ENCODE measurements at regions not wholly inside any gene's neighbourhood (a gene's known extent, or its start where the extent isn't known, plus 50 kb on each side); places are given as distances from the start of the nearest gene placed in this dataset.
"Not testable (repeated sequence)": the region's sequence is repeated elsewhere in the genome, so short reads cannot be mapped to it uniquely, and the experiment has no call there.

- Mint-ChIP-seq H3K36me3 (no peaks in the 10 kb centered on the region), H3K27me3 (peaks cover 0 to 3% (median 0%) of the 10 kb centered on the region in 5 donors), H3K4me3 (no peak overlapping the region), H3K9me3 (no peaks in the 10 kb centered on the region), H3K27ac (no peak overlapping the region), H3K4me1 (no peaks in the 10 kb centered on the region)
- intact Hi-C loops (cut with micrococcal nuclease): no loop called here
- no peak overlapping the region for H3K27ac ChIP-seq (ENCODE audit: low read depth, low read length)
- no peaks in the 10 kb centered on the region for H3K36me3 ChIP-seq (ENCODE audit: control insufficient read depth in 2 of 3, insufficient read depth in 3 of 3, low read length in 3 of 3)
- H3K9me3 ChIP-seq (ENCODE audit: control insufficient read depth in 2 of 3, low read length in 3 of 3): no peaks in the 10 kb centered on the region
- no peak for DNase-seq
- no peak for ATAC-seq
- H3K4me3 ChIP-seq (ENCODE audit: low read length): no peak overlapping the region
- ChIA-PET POLR2A (no interaction called here), CTCF (no interaction called here)
- H3K27me3 ChIP-seq (ENCODE audit: control insufficient read depth in 2 of 2, insufficient read depth in 2 of 2, low read length in 2 of 2): no peaks in the 10 kb centered on the region
- no peaks in the 10 kb centered on the region for H3K4me1 ChIP-seq (ENCODE audit: control insufficient read depth in 2 of 2, insufficient read depth in 2 of 2, low read length in 2 of 2)
These were observed 132.6 kb downstream of the CUL2 start for GRCh38 chr10:34957531-34957930.

DNA sequence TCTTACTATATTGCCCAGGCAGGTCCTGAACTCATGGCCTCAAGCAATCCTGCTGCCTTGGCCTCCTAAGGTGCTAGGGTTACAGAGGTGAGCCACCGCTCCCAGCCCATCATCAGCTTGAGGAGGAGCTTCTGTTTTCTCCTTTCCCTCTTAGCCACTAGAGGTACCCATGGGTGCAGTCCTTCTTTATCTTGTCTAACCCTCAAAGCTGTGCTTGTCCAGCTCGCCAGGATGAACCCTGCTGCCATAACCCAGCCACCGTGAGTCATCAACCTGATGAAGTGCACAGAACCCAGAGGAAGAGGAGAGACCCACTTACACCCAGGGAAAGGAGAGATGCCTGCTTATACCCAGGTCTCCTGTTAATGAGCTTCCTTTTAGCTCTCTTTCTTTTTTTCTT lies 133.4 kb downstream of the CUL2 start:
- H3K36me3 Mint-ChIP-seq: no peaks in the 10 kb centered on the region
- no peak for ATAC-seq

DNA sequence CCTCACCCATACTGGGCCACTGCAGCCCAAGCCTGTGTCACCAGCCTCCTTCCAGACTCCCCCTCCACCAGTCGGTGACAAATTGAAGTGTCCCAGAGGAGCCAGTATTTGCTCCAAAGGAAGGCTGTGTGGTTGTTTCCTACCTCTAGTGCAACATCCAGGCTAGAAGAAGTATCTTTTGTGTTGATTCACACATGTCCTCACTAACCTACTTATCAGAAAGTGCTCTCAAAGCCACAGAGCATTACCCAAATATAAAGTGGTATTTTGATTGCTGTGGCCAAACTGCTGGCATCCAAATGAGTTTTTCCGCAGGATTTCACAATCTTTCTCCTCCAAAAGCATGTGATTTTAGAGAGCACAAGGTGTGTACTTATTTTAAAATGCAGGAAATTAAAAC lies 134.8 kb downstream of the CUL2 start:
- no peak overlapping the region for H3K27ac Mint-ChIP-seq
- Histone ChIP-seq H3K27me3 (ENCODE audit: control insufficient read depth in 2 of 2, insufficient read depth in 2 of 2, low read length in 2 of 2) (no peaks in the 10 kb centered on the region), H3K4me1 (ENCODE audit: control insufficient read depth in 2 of 2, insufficient read depth in 2 of 2, low read length in 2 of 2) (no peaks in the 10 kb centered on the region), H3K36me3 (ENCODE audit: control insufficient read depth in 2 of 3, insufficient read depth in 3 of 3, low read length in 3 of 3) (no peaks in the 10 kb centered on the region), H3K9me3 (ENCODE audit: control insufficient read depth in 2 of 3, low read length in 3 of 3) (no peaks in the 10 kb centered on the region), H3K27ac (ENCODE audit: low read depth, low read length) (no peak overlapping the region), H3K4me3 (ENCODE audit: low read length) (no peak overlapping the region)
- ATAC-seq: no peak
- H3K36me3 Mint-ChIP-seq: no peaks in the 10 kb centered on the region
- ChIA-PET POLR2A (no interaction called here), CTCF (no interaction called here)
- H3K9me3 Mint-ChIP-seq: no peaks in the 10 kb centered on the region
- no peak for DNase-seq
- intact Hi-C loops (cut with micrococcal nuclease): no loop called here
- H3K4me3 Mint-ChIP-seq: no peak overlapping the region
- no peaks in the 10 kb centered on the region for H3K4me1 Mint-ChIP-seq
- peaks cover 0 to 3% (median 0%) of the 10 kb centered on the region in 5 donors for H3K27me3 Mint-ChIP-seq

More for the DNA sequence above, 133.4 kb downstream of the CUL2 start:
- Histone ChIP-seq H3K36me3 (ENCODE audit: control insufficient read depth in 2 of 3, insufficient read depth in 3 of 3, low read length in 3 of 3) (no peaks in the 10 kb centered on the region), H3K27ac (ENCODE audit: low read depth, low read length) (no peak overlapping the region), H3K27me3 (ENCODE audit: control insufficient read depth in 2 of 2, insufficient read depth in 2 of 2, low read length in 2 of 2) (no peaks in the 10 kb centered on the region), H3K4me1 (ENCODE audit: control insufficient read depth in 2 of 2, insufficient read depth in 2 of 2, low read length in 2 of 2) (no peaks in the 10 kb centered on the region), H3K4me3 (ENCODE audit: low read length) (no peak overlapping the region), H3K9me3 (ENCODE audit: control insufficient read depth in 2 of 3, low read length in 3 of 3) (no peaks in the 10 kb centered on the region)
- CTCF ChIA-PET: no interaction called here
- POLR2A ChIA-PET: no interaction called here
- DNase-seq: no peak
- Mint-ChIP-seq H3K27me3 (peaks cover 0 to 3% (median 0%) of the 10 kb centered on the region in 5 donors), H3K4me1 (no peaks in the 10 kb centered on the region), H3K9me3 (no peaks in the 10 kb centered on the region), H3K27ac (no peak overlapping the region), H3K4me3 (no peak overlapping the region)
- intact Hi-C loops (cut with micrococcal nuclease): no loop called here

GRCh38 chr10:34954142-34954541 lies 136.0 kb downstream of the CUL2 start:
- Histone ChIP-seq H3K36me3 (ENCODE audit: control insufficient read depth in 2 of 3, insufficient read depth in 3 of 3, low read length in 3 of 3) (no peaks in the 10 kb centered on the region), H3K9me3 (ENCODE audit: control insufficient read depth in 2 of 3, low read length in 3 of 3) (no peaks in the 10 kb centered on the region), H3K27me3 (ENCODE audit: control insufficient read depth in 2 of 2, insufficient read depth in 2 of 2, low read length in 2 of 2) (no peaks in the 10 kb centered on the region), H3K4me1 (ENCODE audit: control insufficient read depth in 2 of 2, insufficient read depth in 2 of 2, low read length in 2 of 2) (no peaks in the 10 kb centered on the region), H3K4me3 (ENCODE audit: low read length) (no peak overlapping the region), H3K27ac (ENCODE audit: low read depth, low read length) (no peak overlapping the region)
- ATAC-seq (no peak), DNase-seq (no peak)
- no peaks in the 10 kb centered on the region for H3K9me3 Mint-ChIP-seq
- no peaks in the 10 kb centered on the region for H3K36me3 Mint-ChIP-seq
- intact Hi-C loops (cut with micrococcal nuclease): no loop called here
- ChIA-PET POLR2A (no interaction called here), CTCF (no interaction called here)
- peaks cover 0 to 3% (median 0%) of the 10 kb centered on the region in 5 donors for H3K27me3 Mint-ChIP-seq
- H3K27ac Mint-ChIP-seq: no peak overlapping the region
- H3K4me1 Mint-ChIP-seq: no peaks in the 10 kb centered on the region
- no peak overlapping the region for H3K4me3 Mint-ChIP-seq

- intact Hi-C loops (cut with micrococcal nuclease); H3K27ac ChIP-seq (ENCODE audit: low read depth, low read length); CTCF ChIA-PET; POLR2A ChIA-PET; H3K9me3 ChIP-seq (ENCODE audit: control insufficient read depth in 2 of 3, low read length in 3 of 3); H3K36me3 Mint-ChIP-seq; H3K36me3 ChIP-seq (ENCODE audit: control insufficient read depth in 2 of 3, insufficient read depth in 3 of 3, low read length in 3 of 3); H3K4me3 ChIP-seq (ENCODE audit: low read length); H3K27ac Mint-ChIP-seq; H3K9me3 Mint-ChIP-seq; H3K4me3 Mint-ChIP-seq; H3K27me3 ChIP-seq (ENCODE audit: control insufficient read depth in 2 of 2, insufficient read depth in 2 of 2, low read length in 2 of 2); H3K4me1 Mint-ChIP-seq; ATAC-seq; H3K4me1 ChIP-seq (ENCODE audit: control insufficient read depth in 2 of 2, insufficient read depth in 2 of 2, low read length in 2 of 2): not testable (repeated sequence)
- H3K27me3 Mint-ChIP-seq: peaks cover 0 to 16% (median 8%) of the 10 kb centered on the region in 5 donors
- peak in 1 of 9 donors; percentile 23 for DNase-seq
These were observed 136.3 kb upstream of the PARD3 start for GRCh38 chr10:34951263-34951887.

- POLR2A ChIA-PET; H3K4me1 Mint-ChIP-seq; H3K27ac Mint-ChIP-seq; H3K9me3 Mint-ChIP-seq; H3K36me3 Mint-ChIP-seq; ATAC-seq; H3K4me3 ChIP-seq (ENCODE audit: low read length); H3K4me1 ChIP-seq (ENCODE audit: control insufficient read depth in 2 of 2, insufficient read depth in 2 of 2, low read length in 2 of 2); H3K9me3 ChIP-seq (ENCODE audit: control insufficient read depth in 2 of 3, low read length in 3 of 3); H3K4me3 Mint-ChIP-seq; H3K27ac ChIP-seq (ENCODE audit: low read depth, low read length); H3K27me3 ChIP-seq (ENCODE audit: control insufficient read depth in 2 of 2, insufficient read depth in 2 of 2, low read length in 2 of 2); intact Hi-C loops (cut with micrococcal nuclease); H3K36me3 ChIP-seq (ENCODE audit: control insufficient read depth in 2 of 3, insufficient read depth in 3 of 3, low read length in 3 of 3); CTCF ChIA-PET; DNase-seq: not testable (repeated sequence)
- peaks cover 0 to 20% (median 13%) of the 10 kb centered on the region in 5 donors for H3K27me3 Mint-ChIP-seq
These were observed 130.9 kb upstream of the PARD3 start for GRCh38 chr10:34945951-34946522.
